GM19455 (cell line): ENCODE measurements at regions not wholly inside any gene's neighbourhood (a gene's known extent, or its start where the extent isn't known, plus 50 kb on each side); places are given as distances from the start of the nearest gene placed in this dataset.

Source experiments
- ATAC-seq: cut with Tn5 transposase; IDR thresholded peaks from one replicate; pipeline ENCODE4 v1.9.1; 2021; ENCODE audit not compliant: unreplicated experiment

- ATAC-seq: no peak
Measured at GRCh38 chr4:101596781-101597552, 193.6 kb upstream of the BANK1 start.

- no peak for ATAC-seq
Measured at GRCh38 chr4:101594588-101594987, 195.9 kb upstream of the BANK1 start.

- ATAC-seq: no peak
Measured at GRCh38 chr4:101593666-101594065, 196.9 kb upstream of the BANK1 start.

- ATAC-seq: no peak
Measured at GRCh38 chr4:101584306-101584705, 206.2 kb upstream of the BANK1 start.

- no peak for ATAC-seq
Measured at GRCh38 chr4:101563126-101563525, 215.8 kb upstream of the PPP3CA start.

GRCh38 chr4:101556842-101557241 lies 209.5 kb upstream of the PPP3CA start:
- ATAC-seq: no peak

GRCh38 chr4:101555341-101555880 lies 208.1 kb upstream of the PPP3CA start:
- no peak for ATAC-seq

- ATAC-seq: no peak
Measured at GRCh38 chr4:101540336-101540735, 193.0 kb upstream of the PPP3CA start.

GRCh38 chr4:101528526-101528925 lies 181.2 kb upstream of the PPP3CA start:
- no peak for ATAC-seq

GRCh38 chr4:101527188-101527587 lies 179.9 kb upstream of the PPP3CA start:
- no peak for ATAC-seq

- no peak for ATAC-seq
Measured at GRCh38 chr4:101515566-101515965, 168.2 kb upstream of the PPP3CA start.

GRCh38 chr4:101515099-101515498 lies 167.8 kb upstream of the PPP3CA start:
- no peak for ATAC-seq

- no peak for ATAC-seq
Measured at GRCh38 chr4:101512416-101512815, 165.1 kb upstream of the PPP3CA start.

GRCh38 chr4:101501421-101501820 lies 154.1 kb upstream of the PPP3CA start:
- ATAC-seq: no peak

- no peak for ATAC-seq
Measured at GRCh38 chr4:101500742-101501141, 153.4 kb upstream of the PPP3CA start.

GRCh38 chr4:101475246-101475645 lies 127.9 kb upstream of the PPP3CA start:
- no peak for ATAC-seq

GRCh38 chr4:101471201-101471600 lies 123.9 kb upstream of the PPP3CA start:
- no peak for ATAC-seq

GRCh38 chr4:101464596-101464995 lies 117.3 kb upstream of the PPP3CA start:
- ATAC-seq: no peak

GRCh38 chr4:101458914-101459313 lies 111.6 kb upstream of the PPP3CA start:
- ATAC-seq: no peak

GRCh38 chr4:101458473-101458872 lies 111.1 kb upstream of the PPP3CA start:
- ATAC-seq: no peak

GRCh38 chr4:101451086-101451485 lies 103.8 kb upstream of the PPP3CA start:
- ATAC-seq: no peak

GRCh38 chr4:101441446-101441845 lies 94.1 kb upstream of the PPP3CA start:
- no peak for ATAC-seq

- ATAC-seq: no peak
Measured at GRCh38 chr4:101439926-101440325, 92.6 kb upstream of the PPP3CA start.
